Activated naive CD8-positive, alpha-beta T cell treated with anti-CD3 and anti-CD28 coated beads, Interleukin-2, amount 50 U/mL, for 16 hours (primary cell): ENCODE measurements at regions not wholly inside any gene's neighbourhood (a gene's known extent, or its start where the extent isn't known, plus 50 kb on each side); places are given as distances from the start of the nearest gene placed in this dataset.

ENCODE experiments used
- DNase-seq: peaks from one replicate; pipeline ENCODE4 v3.0.0-alpha.2; 2020; ENCODE audit warnings: low read depth, low spot score

DNA sequence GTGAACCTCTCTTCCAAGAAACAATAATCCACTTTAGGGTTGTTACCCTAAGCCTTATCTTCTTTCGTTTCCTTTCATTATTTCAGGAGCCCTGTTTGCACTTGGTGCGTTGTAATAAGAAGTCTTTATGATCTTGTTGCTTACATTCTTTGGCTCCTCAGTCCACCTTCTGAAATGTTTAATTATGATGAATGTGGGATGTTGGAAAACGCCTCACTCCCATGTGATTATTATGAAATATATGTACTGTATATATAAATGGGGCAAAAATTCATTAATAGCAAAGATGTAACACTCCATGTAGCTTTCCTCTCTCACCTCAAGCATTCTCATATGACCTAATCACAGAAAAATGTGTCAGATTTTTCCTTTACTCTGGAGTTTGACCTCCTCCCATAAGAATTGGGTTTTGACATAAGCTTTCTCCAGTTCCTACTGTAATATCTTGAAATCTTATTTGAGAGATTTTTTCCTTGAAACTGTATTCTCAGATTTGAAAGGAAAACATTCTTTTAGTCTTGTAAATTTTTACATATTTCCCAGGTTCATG, 397.2 kb upstream of the FANCL start:
- DNase-seq = no peak

DNA sequence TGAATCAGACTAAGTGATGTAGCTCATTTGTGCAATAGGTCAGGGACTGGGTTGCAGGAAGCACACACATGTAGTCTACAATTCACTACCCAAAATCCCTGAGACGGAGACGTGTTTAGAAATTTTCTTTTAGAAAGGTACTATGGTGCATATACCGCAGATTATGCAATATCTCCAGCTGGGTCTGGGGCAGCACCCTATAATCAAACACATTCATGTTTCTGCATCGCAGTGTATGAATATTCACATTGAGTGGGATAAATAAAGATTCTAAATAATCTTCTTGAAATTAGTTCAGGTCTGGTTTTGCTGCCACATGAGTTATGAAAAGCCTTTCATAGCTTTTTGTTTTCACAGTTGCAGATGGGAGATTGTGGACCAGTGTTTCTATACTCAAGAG, 395.7 kb upstream of the FANCL start:
- no peak for DNase-seq

DNA sequence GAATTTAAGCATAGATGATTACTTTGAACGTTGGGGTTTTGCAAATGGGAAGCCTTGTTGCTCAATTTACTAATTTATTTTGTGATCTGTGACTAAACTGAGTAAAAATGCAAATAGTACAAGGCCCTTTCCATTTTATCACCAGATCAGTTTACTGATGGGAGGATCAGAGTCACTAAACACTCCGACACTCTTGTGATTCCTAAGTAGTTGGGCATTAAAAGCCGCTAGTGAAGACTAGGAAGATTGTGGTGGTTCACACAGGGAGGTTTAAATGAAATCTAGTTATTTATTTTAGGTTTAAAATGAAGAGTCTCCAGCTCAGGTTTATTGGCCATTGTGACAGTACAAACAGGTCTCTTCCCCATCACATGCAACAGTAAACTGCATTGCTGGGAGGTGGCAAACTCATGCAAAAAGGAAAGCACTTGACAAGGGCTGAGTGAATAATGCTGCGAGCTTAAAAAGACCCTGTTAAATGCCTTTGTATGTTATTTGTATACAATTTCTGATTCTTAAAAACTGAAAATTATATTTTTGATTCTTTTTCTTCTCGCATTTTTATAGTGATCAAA, 394.8 kb upstream of the FANCL start:
- DNase-seq = no peak

- no peak for DNase-seq
Observed at GRCh38 chr2:58634653-58635370, 393.7 kb upstream of the FANCL start.

- DNase-seq = no peak
Observed at GRCh38 chr2:58633613-58634365, 392.7 kb upstream of the FANCL start.

DNA sequence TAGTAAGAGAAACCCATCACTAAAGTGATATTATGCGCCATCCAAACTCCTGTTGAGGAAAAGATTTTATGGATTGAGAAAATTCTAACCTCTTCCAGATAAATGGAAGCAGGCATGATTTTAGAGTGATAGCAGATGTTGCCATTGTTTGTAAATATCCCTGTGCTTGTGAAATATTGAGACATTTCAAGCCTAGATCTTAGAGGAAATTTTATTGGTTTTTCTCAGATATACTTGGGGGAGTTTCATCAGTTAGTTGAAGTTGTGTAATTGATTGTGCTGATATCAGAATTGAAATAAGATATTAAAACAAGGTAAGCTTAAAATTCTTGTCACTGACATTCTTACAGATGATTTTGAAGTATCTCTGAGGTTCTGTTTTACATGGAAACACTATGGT, 390.9 kb upstream of the FANCL start:
- DNase-seq = no peak

DNA sequence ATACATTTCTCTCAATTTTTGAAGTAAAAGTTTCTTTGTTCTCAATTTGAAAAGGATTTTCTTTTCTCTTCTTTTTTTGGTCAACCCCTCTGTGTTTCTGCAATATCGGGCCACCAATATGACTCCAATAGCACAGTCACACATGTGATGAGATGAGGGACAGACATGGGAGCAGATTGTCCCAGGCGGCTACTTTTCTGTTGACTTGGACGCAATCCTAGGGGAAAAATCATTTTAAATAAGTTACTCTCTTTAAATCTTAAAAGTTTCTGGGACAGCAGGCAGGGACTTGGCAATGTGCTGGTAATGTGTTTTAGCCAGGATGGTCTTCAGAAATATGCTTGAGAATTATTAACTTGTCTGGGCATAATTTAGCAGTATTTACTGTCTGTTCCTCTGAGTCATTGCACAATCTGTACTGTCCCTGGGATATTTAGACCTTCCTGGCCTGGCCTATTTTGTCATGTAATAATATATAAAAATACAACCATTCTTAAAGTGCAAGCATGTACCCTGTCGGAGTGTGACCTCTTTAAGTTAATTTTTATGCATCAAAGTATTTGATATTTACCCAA, 388.5 kb upstream of the FANCL start:
- no peak for DNase-seq

DNA sequence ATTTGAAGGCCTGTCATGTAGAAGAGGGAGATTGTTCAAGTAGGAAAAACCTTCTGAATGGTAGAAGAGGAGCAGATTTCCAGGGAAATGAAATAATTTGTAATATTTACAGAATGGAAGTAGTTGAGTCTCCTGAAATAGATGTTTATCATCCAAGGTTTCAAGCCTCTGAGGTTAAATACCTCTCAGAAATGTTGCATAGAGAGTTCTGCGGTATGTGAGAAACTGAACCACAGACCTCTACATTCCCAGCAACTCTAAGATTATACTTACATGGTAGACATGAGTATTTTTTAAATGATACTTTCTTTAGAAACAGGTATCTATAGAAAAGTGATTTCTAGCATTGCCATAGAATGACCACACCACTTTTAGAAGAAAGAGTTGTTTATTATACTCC, 379.8 kb upstream of the FANCL start:
- DNase-seq = no peak

GRCh38 chr2:58620093-58620492, 379.0 kb upstream of the FANCL start:
- no peak for DNase-seq

DNA sequence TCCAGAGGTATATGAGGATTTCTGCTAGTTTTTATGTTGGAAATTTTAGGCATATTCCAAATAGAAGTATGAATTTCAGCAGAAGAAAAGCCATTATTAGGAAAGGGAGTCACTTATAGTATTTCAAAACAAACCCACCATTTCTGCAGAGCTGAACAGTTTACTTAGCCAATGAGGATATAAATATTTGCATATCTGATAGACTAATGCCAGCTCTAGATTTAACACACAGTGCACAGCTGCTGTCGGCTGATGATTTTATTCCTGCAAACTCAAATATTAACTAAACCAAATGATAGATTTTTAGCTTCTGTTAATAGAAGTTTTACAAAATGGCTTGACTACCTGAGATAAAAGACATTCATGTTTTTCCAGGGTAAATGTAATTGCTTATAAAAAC, 375.8 kb upstream of the FANCL start:
- DNase-seq = no peak

DNA sequence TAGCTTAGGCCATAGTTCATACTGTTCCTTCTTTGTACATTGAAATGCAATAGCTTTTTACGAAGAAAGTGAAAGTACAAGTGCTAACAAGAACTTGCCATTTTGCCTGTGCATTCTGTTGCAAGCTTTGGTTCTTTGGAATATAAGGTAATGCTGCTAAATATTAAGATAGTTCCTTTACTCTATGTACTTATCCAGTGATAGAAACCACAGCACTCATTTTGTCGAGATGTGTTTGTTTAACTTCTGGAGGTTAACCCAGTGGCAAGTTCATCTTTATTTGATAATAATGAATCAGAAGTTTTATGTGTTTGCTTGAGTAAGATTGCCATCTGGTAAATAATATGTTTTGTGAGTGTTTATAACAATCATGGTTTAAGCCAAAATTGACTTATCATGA, 373.1 kb upstream of the FANCL start:
- no peak for DNase-seq

DNA sequence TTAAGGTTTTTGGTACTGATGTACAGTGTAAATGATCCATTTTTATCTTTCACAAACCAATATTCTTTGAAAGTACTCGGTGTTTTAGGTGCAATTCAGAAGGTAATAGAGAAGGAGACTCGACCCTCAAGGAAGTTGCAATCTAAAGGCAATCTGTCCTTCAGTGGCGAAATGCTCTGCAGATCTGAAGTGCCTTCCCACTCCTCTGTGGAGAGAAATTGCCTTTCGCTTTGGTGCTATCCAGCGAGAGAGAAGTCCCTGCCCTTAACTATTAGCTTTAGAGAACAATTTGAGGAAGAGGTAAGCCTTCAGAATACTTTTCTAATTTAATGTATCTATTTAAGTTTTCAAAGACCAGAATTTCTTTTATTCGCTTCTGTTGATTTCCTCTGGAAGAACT, 371.8 kb upstream of the FANCL start:
- no peak for DNase-seq

DNA sequence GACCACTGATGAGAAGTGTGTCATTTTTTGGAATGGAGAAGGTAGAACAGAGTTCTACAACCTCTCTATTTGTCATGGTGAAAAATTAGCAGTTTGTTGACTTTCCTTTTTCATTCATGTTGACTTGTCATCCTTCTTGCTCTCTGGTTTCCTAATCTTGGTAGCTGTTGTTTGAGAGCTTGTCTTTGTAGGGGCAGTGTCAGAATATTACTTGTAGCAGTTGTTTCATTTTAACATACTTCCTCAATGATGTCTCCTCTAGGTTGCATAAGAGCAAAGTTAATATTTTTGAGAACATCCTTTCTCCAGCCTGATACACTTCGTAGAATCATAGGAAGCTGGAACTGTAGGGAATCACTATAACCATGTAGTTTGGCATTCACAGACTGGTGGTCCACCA, 368.2 kb upstream of the FANCL start:
- DNase-seq = no peak

- DNase-seq = no peak
Observed at GRCh38 chr2:58608146-58608545, 367.0 kb upstream of the FANCL start.

- DNase-seq = no peak
Observed at GRCh38 chr2:58607448-58607847, 366.3 kb upstream of the FANCL start.

- no peak for DNase-seq
Observed at GRCh38 chr2:58606799-58607198, 365.7 kb upstream of the FANCL start.

- no peak for DNase-seq
Observed at GRCh38 chr2:58604096-58604495, 363.0 kb upstream of the FANCL start.

DNA sequence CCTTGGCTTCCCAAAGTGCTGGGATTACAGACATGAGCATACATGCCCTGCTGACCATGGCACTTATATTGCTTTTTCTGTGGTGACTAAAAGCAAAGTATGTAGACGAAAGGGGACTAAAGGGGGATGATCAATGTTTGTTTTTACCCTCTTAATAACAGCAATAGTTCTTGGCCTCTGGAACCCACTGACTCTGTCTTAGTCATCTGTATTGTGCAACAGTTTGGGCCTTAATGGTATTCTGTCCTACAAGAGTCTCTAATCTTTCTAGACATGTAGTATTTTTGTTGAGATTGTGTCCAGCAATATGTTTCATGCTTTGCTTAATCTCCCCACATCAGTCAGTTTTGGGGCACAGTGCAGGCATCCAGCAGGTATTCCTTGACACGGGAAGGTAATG, 359.9 kb upstream of the FANCL start:
- DNase-seq = no peak

DNA sequence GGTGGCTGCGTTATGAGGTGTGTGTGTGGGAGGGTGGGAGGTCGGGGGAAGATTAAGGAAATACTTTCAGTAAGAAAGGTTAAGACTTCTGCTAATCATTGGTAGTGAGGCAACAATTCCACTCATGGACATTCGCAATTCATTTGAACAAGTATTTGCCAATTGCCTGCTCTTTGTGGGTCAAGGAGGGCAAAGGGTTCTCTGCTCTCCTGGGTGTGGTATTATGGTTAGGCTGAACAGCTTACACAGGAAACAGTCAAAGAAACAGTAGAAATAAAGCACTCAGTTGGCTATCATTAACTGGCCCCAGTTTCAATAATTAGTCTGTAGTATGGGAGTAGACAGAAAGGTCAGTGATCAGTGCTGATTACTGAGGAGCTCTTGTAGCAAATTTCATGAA, 357.0 kb upstream of the FANCL start:
- no peak for DNase-seq

DNA sequence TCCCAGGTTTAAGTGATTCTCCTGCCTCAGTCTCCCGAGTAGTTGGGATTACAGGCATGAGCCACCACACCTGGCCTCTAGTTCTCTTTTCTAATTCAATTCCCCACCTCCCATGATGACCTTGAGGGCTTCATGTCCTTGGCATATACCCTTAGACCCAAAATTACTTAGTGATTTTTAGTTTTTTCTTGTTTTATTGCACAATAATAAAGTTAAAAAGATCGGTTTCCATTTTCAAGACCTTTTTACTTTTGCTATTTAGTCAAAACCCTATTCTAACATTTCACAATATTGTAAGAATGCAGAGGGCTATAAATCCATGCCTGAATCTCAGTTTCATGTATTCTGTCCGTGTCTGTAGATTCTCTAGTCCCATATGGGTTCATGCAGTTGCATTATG, 354.6 kb upstream of the FANCL start:
- no peak for DNase-seq

DNA sequence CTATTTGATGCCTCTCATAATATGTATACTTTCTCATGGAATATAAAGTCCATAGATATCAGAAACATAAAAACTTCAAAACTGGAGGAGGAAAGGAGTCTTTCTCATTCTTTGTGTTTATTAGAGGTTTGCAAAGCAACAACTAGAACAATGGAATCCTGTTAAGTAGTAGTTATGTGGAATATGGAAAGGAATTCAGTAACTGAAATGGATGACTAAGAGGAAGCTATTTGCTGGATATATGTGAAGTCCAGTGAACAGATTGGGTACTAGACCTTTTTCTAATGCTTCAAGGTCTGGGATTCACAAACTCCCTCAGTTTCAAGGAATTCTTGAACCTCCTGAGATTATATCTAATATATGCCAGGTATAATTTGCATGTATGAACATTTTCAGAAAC, 353.6 kb upstream of the FANCL start:
- no peak for DNase-seq

DNA sequence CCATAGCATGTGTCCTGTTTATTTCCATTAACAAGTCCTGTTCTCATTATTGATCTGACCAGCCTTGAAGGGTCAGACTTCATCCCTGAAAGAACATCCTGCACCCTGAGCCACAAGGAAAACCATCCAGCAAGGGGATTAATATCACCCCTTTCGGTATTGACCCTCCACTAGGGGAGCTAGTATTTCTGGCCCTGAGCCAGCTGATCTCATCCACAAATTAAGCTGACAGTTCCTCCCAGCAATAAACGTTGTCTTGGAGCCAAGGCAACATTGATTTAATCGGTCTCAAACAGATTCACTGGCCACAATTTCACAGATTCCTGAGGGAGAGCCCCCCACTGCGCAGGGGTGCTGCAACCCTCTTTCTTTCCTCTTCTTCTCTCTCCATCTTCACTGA, 353.1 kb upstream of the FANCL start:
- no peak for DNase-seq
